ENCODE measurements at regions not wholly inside any gene's neighbourhood (a gene's known extent, or its start where the extent isn't known, plus 50 kb on each side); places are given as distances from the start of the nearest gene placed in this dataset.

DNA sequence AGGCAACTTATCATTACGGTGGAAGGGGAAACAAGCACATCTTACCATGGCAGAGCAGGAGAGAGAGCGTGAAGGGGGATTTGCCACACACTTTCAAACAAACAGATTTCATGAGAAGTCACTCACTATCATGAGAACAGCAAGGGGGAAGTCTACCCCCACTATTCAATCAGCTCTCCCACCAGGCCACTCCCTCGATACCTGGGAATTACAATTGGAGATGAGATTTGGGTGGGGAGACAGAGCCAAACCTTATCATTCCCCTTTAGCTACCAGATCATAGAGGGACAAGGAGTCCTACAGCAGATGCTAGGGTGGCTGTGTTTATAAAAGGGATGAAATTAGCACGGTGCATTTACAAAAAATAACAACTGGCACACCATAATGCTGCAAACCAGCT lies 2149.4 kb upstream of the ACO1 start:
- Histone ChIP-seq H3K27ac (no peak overlapping the region), H3K9me3 (no peaks in the 10 kb centered on the region), H3K4me3 (no peak overlapping the region), H3K4me1 (no peaks in the 10 kb centered on the region), H3K27me3 (no peaks in the 10 kb centered on the region), H3K36me3 (no peaks in the 10 kb centered on the region)
- no peak for DNase-seq (ENCODE audit: low spot score in 2 of 2)
- no peak for TF ChIP-seq CTCF (IDR thresholded peaks at IDR 0.05)
- intact Hi-C loops (cut with DNase I), result no loop called here

DNA sequence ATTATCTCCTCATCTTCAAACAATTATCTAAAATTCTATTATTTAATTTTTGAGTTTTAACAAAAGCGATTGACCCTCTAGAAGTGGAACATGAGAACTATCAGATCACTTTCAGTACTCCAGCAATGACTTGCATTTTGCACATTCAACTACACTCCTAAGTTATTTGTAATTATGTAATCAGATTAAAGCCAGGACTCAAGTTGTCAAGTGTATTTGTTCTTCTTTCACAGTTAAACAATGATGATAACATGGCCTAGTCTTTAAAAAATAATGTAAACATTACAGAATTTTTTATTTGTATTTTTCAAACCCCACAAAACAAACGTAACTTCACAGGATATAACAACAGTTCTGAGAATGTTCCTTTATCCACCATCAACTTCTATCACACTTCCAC lies 2148.9 kb upstream of the ACO1 start:
- no peak overlapping the region for H3K27ac ChIP-seq
- no peak for TF ChIP-seq CTCF (IDR thresholded peaks at IDR 0.05)
- H3K4me3 ChIP-seq, result no peak overlapping the region
- intact Hi-C loops (cut with DNase I), result no loop called here
- no peaks in the 10 kb centered on the region for H3K4me1 ChIP-seq
- H3K27me3 ChIP-seq, result no peaks in the 10 kb centered on the region
- no peaks in the 10 kb centered on the region for H3K9me3 ChIP-seq
- H3K36me3 ChIP-seq, result no peaks in the 10 kb centered on the region
- DNase-seq (ENCODE audit: low spot score in 2 of 2), result no peak

GRCh38 chr9:30239878-30240277 lies 2144.6 kb upstream of the ACO1 start:
- H3K36me3 ChIP-seq, result no peaks in the 10 kb centered on the region

DNA sequence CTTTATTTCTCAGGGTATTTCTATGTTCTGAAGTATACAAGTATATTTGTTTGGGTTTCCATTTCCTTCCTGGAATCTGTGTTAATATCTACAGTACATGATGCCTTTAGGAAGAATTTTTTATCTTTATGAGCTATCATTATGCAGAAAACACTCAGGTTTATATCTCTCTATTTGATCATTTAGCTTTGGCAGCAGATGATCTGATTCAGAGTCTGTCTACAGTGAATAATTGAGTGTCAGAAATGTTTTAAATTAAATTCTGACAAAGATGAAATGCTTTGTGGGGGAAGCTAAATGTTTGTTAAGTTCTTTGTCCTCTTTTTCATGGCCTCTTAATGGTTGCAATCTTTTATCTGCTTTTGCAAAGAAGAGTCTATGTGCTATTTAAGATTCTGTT lies 2141.0 kb upstream of the ACO1 start:
- no peaks in the 10 kb centered on the region for H3K4me1 ChIP-seq
- H3K27me3 ChIP-seq, result no peaks in the 10 kb centered on the region
- no peaks in the 10 kb centered on the region for H3K9me3 ChIP-seq
- no peak overlapping the region for H3K4me3 ChIP-seq
- H3K36me3 ChIP-seq, result no peaks in the 10 kb centered on the region
- DNase-seq (ENCODE audit: low spot score in 2 of 2), result no peak
- TF ChIP-seq CTCF (IDR thresholded peaks at IDR 0.05), result no peak
- intact Hi-C loops (cut with DNase I), result loop anchor here (10.0 kb wide), 1 partner anchor 51 kb away; no protein-coding TSS in a partner anchor
- H3K27ac ChIP-seq, result no peak overlapping the region

More at GRCh38 chr9:30239878-30240277, 2144.6 kb upstream of the ACO1 start:
- H3K9me3 ChIP-seq, result no peaks in the 10 kb centered on the region
- intact Hi-C loops (cut with DNase I), result loop anchor here (10.0 kb wide), 1 partner anchor 55 kb away; no protein-coding TSS in a partner anchor
- no peaks in the 10 kb centered on the region for H3K27me3 ChIP-seq
- H3K4me1 ChIP-seq, result no peaks in the 10 kb centered on the region
- H3K4me3 ChIP-seq, result no peak overlapping the region
- no peak overlapping the region for H3K27ac ChIP-seq
- TF ChIP-seq CTCF (IDR thresholded peaks at IDR 0.05), result no peak
- no peak for DNase-seq (ENCODE audit: low spot score in 2 of 2)

DNA sequence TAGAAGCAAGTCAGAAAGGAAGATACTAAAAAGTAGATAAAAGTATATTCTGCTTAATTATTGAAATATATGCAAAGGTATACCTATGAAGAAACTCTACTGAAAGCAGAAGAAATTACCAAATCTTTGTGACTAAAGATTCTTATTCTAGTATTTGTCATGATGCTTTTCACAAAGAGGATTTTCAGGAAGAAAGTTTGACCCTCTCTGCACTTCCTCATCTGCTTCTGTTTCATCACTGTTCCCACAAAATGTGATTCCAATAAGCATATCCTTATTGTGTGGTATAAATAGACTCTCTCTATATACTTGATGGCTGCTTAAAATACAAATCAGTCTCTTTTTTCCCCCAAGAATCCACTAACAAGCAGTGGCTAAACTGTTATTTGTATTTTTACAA lies 2139.6 kb upstream of the ACO1 start:
- no peaks in the 10 kb centered on the region for H3K27me3 ChIP-seq
- intact Hi-C loops (cut with DNase I), result loop anchor here (10.0 kb wide), 1 partner anchor 50 kb away; no protein-coding TSS in a partner anchor
- no peaks in the 10 kb centered on the region for H3K36me3 ChIP-seq
- DNase-seq (ENCODE audit: low spot score in 2 of 2), result no peak
- no peaks in the 10 kb centered on the region for H3K4me1 ChIP-seq
- H3K27ac ChIP-seq, result no peak overlapping the region
- TF ChIP-seq CTCF (IDR thresholded peaks at IDR 0.05), result no peak
- H3K9me3 ChIP-seq, result no peaks in the 10 kb centered on the region
- H3K4me3 ChIP-seq, result no peak overlapping the region

DNA sequence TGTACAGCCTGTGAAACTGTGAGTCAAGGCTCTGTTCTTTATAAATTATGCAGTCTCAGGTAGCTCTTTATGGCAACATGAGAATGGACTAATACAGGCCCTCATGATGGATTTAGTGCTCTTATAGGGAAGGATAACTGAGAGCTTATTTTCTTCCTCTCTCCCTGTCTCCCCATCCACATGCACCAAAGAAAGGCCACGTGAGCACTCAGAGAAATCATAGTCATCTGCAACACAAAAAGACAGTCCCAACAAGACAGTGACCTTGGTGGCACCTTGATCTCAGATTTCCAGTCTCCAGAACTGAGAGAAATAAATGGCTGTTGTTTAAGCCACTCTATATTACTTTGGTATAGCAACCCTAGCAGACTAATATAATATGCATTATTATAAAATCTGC lies 2133.6 kb upstream of the ACO1 start:
- Histone ChIP-seq H3K27ac (no peak overlapping the region), H3K4me1 (no peaks in the 10 kb centered on the region)

More for the DNA sequence above, 2133.6 kb upstream of the ACO1 start:
- no peak for TF ChIP-seq CTCF (IDR thresholded peaks at IDR 0.05)
- H3K27me3 ChIP-seq, result no peaks in the 10 kb centered on the region
- no peaks in the 10 kb centered on the region for H3K36me3 ChIP-seq
- intact Hi-C loops (cut with DNase I), result no loop called here
- no peak overlapping the region for H3K4me3 ChIP-seq
- no peaks in the 10 kb centered on the region for H3K9me3 ChIP-seq
- no peak for DNase-seq (ENCODE audit: low spot score in 2 of 2)

Measured in ascending aorta (tissue), 2 donors.